ENCODE measurements at regions not wholly inside any gene's neighbourhood (a gene's known extent, or its start where the extent isn't known, plus 50 kb on each side); places are given as distances from the start of the nearest gene placed in this dataset.

- TF ChIP-seq, protein P1, sequence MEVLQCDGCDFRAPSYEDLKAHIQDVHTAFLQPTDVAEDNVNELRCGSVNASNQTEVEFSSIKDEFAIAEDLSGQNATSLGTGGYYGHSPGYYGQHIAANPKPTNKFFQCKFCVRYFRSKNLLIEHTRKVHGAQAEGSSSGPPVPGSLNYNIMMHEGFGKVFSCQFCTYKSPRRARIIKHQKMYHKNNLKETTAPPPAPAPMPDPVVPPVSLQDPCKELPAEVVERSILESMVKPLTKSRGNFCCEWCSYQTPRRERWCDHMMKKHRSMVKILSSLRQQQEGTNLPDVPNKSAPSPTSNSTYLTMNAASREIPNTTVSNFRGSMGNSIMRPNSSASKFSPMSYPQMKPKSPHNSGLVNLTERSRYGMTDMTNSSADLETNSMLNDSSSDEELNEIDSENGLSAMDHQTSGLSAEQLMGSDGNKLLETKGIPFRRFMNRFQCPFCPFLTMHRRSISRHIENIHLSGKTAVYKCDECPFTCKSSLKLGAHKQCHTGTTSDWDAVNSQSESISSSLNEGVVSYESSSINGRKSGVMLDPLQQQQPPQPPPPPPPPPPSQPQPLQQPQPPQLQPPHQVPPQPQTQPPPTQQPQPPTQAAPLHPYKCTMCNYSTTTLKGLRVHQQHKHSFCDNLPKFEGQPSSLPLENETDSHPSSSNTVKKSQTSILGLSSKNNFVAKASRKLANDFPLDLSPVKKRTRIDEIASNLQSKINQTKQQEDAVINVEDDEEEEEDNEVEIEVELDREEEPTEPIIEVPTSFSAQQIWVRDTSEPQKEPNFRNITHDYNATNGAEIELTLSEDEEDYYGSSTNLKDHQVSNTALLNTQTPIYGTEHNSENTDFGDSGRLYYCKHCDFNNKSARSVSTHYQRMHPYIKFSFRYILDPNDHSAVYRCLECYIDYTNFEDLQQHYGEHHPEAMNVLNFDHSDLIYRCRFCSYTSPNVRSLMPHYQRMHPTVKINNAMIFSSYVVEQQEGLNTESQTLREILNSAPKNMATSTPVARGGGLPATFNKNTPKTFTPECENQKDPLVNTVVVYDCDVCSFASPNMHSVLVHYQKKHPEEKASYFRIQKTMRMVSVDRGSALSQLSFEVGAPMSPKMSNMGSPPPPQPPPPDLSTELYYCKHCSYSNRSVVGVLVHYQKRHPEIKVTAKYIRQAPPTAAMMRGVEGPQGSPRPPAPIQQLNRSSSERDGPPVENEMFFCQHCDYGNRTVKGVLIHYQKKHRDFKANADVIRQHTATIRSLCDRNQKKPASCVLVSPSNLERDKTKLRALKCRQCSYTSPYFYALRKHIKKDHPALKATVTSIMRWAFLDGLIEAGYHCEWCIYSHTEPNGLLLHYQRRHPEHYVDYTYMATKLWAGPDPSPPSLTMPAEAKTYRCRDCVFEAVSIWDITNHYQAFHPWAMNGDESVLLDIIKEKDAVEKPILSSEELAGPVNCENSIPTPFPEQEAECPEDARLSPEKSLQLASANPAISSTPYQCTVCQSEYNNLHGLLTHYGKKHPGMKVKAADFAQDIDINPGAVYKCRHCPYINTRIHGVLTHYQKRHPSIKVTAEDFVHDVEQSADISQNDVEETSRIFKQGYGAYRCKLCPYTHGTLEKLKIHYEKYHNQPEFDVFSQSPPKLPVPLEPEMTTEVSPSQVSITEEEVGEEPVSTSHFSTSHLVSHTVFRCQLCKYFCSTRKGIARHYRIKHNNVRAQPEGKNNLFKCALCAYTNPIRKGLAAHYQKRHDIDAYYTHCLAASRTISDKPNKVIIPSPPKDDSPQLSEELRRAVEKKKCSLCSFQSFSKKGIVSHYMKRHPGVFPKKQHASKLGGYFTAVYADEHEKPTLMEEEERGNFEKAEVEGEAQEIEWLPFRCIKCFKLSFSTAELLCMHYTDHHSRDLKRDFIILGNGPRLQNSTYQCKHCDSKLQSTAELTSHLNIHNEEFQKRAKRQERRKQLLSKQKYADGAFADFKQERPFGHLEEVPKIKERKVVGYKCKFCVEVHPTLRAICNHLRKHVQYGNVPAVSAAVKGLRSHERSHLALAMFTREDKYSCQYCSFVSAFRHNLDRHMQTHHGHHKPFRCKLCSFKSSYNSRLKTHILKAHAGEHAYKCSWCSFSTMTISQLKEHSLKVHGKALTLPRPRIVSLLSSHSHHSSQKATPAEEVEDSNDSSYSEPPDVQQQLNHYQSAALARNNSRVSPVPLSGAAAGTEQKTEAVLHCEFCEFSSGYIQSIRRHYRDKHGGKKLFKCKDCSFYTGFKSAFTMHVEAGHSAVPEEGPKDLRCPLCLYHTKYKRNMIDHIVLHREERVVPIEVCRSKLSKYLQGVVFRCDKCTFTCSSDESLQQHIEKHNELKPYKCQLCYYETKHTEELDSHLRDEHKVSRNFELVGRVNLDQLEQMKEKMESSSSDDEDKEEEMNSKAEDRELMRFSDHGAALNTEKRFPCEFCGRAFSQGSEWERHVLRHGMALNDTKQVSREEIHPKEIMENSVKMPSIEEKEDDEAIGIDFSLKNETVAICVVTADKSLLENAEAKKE (CRISPR knock-in tag; IDR thresholded peaks at IDR 0.05), result no peak
- TF ChIP-seq JUNB (IDR thresholded peaks at IDR 0.05; ENCODE audit: unreplicated experiment), result no peak
- no peak for TF ChIP-seq ETS1 (IDR thresholded peaks at IDR 0.05)
These were observed 287.4 kb upstream of the FMN2 start (continued) for GRCh38 chr1:239804266-239804665.

GRCh38 chr1:239805042-239805441, 286.6 kb upstream of the FMN2 start:
- Histone ChIP-seq H3K27me3 (ENCODE audit: insufficient read depth) (no peaks in the 10 kb centered on the region), H4K20me1 (replicated peaks; ENCODE audit: insufficient read depth) (no peaks in the 10 kb centered on the region), H3K4me1 (ENCODE audit: insufficient read depth) (peaks cover 14% of the 10 kb centered on the region; the same call in 1 of the 2 replicates), H3K27ac (ENCODE audit: low read depth) (no peak overlapping the region), H3K79me2 (replicated peaks; ENCODE audit: insufficient read depth) (no peaks in the 10 kb centered on the region), H3K4me3 (no peak overlapping the region), H3K36me3 (ENCODE audit: insufficient read depth) (no peaks in the 10 kb centered on the region), H3F3A (replicated peaks; ENCODE audit: low read depth) (no peaks in the 10 kb centered on the region), H2AFZ (no peak overlapping the region), H3K9me2 (ENCODE audit: insufficient read depth) (0 out of 2 replicates have a peak, but pooled peaks cover 5% of the 10 kb centered on the region), H3K4me2 (no peak overlapping the region)
- ATAC-seq (no peak), DNase-seq (ENCODE audit: low spot score) (no peak)
- peaks cover 23% of the 10 kb centered on the region for H3K4me1 Mint-ChIP-seq
- 0 out of 3 replicates have a peak, but pooled peaks cover 2% of the 10 kb centered on the region for H3K36me3 Mint-ChIP-seq (ENCODE audit: low read depth)
- H3K27ac Mint-ChIP-seq, result no peak overlapping the region
- peaks cover 5% of the 10 kb centered on the region for H3K27me3 Mint-ChIP-seq (ENCODE audit: insufficient read depth, low read depth, poor library complexity)
- no peaks in the 10 kb centered on the region; the same call in 2 of the 3 replicates for H3K9me3 Mint-ChIP-seq
- no peak overlapping the region for H3K4me3 Mint-ChIP-seq
- TF ChIP-seq EZH2 (IDR thresholded peaks at IDR 0.05; ENCODE audit: low read depth, unreplicated experiment) (no peak), JUNB (IDR thresholded peaks at IDR 0.05; ENCODE audit: unreplicated experiment) (no peak), POLR2AphosphoS5 (IDR thresholded peaks at IDR 0.05; ENCODE audit: low read depth) (no peak), ETS1 (IDR thresholded peaks at IDR 0.05) (no peak), EZH2phosphoT487 (IDR thresholded peaks at IDR 0.05; ENCODE audit: unreplicated experiment) (no peak), STAT1 (IDR thresholded peaks at IDR 0.05; ENCODE audit: unreplicated experiment) (no peak)
- TF ChIP-seq, protein P1 (CRISPR knock-in tag; IDR thresholded peaks at IDR 0.05), result no peak

All from GM23338 (cell line).